OCI-LY7 (cell line): ENCODE measurements at regions not wholly inside any gene's neighbourhood (a gene's known extent, or its start where the extent isn't known, plus 50 kb on each side); places are given as distances from the start of the nearest gene placed in this dataset.
"Not testable (repeated sequence)": the region's sequence is repeated elsewhere in the genome, so short reads cannot be mapped to it uniquely, and the experiment has no call there.

Source experiments
- EZH2phosphoT487 ChIP-seq: fragments of 200-600 bp; sonication (generic); IDR thresholded peaks from 2 replicates; pipeline ENCODE4 v1.6.1; 2018; ENCODE audit warnings: low read depth, borderline replicate concordance, mild to moderate bottlenecking, mixed run types, antibody characterized with exemption, low read length, moderate library complexity, mixed read lengths
- TF ChIP-seq, protein P1 (sequence below): fragments of 200-600 bp; sonication (generic); conservative IDR thresholded peaks from 2 replicates; pipeline ENCODE4 v1.5.1; 2014; ENCODE audit warnings: mild to moderate bottlenecking, antibody characterized with exemption, low read length, moderate library complexity, mixed read lengths

DNA sequence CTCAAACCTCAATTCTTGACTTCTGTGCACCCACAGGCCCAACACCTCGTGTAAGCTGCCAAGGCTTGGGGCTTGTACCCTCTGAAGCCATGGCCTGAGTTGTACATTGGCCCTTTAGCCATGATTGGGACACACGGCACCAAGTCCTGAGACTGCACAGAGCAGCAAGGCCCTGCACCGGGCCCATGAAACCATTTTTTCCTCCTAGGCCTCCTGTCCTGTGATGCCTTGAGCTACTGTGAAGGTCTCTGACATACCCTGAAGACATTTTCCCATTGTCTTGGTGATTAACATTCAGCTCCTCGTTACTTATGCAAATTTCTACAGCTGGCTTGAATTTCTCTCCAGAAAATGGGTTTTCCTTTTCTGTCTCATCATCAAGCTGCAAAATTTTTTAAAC, 52.3 kb upstream of the FRG1 start:
- TF ChIP-seq, protein P1, sequence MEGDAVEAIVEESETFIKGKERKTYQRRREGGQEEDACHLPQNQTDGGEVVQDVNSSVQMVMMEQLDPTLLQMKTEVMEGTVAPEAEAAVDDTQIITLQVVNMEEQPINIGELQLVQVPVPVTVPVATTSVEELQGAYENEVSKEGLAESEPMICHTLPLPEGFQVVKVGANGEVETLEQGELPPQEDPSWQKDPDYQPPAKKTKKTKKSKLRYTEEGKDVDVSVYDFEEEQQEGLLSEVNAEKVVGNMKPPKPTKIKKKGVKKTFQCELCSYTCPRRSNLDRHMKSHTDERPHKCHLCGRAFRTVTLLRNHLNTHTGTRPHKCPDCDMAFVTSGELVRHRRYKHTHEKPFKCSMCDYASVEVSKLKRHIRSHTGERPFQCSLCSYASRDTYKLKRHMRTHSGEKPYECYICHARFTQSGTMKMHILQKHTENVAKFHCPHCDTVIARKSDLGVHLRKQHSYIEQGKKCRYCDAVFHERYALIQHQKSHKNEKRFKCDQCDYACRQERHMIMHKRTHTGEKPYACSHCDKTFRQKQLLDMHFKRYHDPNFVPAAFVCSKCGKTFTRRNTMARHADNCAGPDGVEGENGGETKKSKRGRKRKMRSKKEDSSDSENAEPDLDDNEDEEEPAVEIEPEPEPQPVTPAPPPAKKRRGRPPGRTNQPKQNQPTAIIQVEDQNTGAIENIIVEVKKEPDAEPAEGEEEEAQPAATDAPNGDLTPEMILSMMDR, result not testable (repeated sequence)
- not testable (repeated sequence) for TF ChIP-seq EZH2phosphoT487
